ENCODE measurements at regions not wholly inside any gene's neighbourhood (a gene's known extent, or its start where the extent isn't known, plus 50 kb on each side); places are given as distances from the start of the nearest gene placed in this dataset.

- Histone ChIP-seq H3K4me3 (ENCODE audit: low read depth in 1 of 3, low read length in 3 of 3) (no peak overlapping the region), H3K4me1 (ENCODE audit: control insufficient read depth in 4 of 4, insufficient read depth in 4 of 4, low read length in 3 of 4) (no peaks in the 10 kb centered on the region), H3K36me3 (ENCODE audit: control insufficient read depth in 4 of 4, insufficient read depth in 3 of 4, low read depth in 1 of 4, low read length in 3 of 4) (no peaks in the 10 kb centered on the region), H3K27me3 (ENCODE audit: control insufficient read depth in 4 of 4, insufficient read depth in 4 of 4, low read length in 3 of 4) (no peaks in the 10 kb centered on the region), H3K9me3 (ENCODE audit: control insufficient read depth in 4 of 4, low read length in 3 of 4) (no peaks in the 10 kb centered on the region), H3K9ac (ENCODE audit: low read depth in 1 of 2, low read length in 2 of 2) (no peak overlapping the region), H3K27ac (ENCODE audit: low read depth in 1 of 2, low read length in 2 of 2) (no peak overlapping the region)
- WGBS, result 64% methylated on average over 7 of the region's 7 CpGs
- TF ChIP-seq CTCF (IDR thresholded peaks at IDR 0.05; ENCODE audit: low read depth, low read length, missing input control) (no peak), HNF4A (conservative IDR thresholded peaks at IDR 0.05) (peak; percentile 21 to 39), RAD21 (IDR thresholded peaks at IDR 0.05) (no peak), MAX (IDR thresholded peaks at IDR 0.05) (no peak)
- DNase-seq (ENCODE audit: low spot score), result no peak
Observed at GRCh38 chr15:46450112-46450809, 815.4 kb downstream of the SQOR start.

- DNase-seq (ENCODE audit: low spot score), result no peak
- Histone ChIP-seq H3K4me1 (ENCODE audit: control insufficient read depth in 4 of 4, insufficient read depth in 4 of 4, low read length in 3 of 4) (no peaks in the 10 kb centered on the region), H3K27ac (ENCODE audit: low read depth in 1 of 2, low read length in 2 of 2) (no peak overlapping the region), H3K27me3 (ENCODE audit: control insufficient read depth in 4 of 4, insufficient read depth in 4 of 4, low read length in 3 of 4) (no peaks in the 10 kb centered on the region), H3K9ac (ENCODE audit: low read depth in 1 of 2, low read length in 2 of 2) (no peak overlapping the region), H3K9me3 (ENCODE audit: control insufficient read depth in 4 of 4, low read length in 3 of 4) (no peaks in the 10 kb centered on the region), H3K4me3 (ENCODE audit: low read depth in 1 of 3, low read length in 3 of 3) (no peak overlapping the region), H3K36me3 (ENCODE audit: control insufficient read depth in 4 of 4, insufficient read depth in 3 of 4, low read depth in 1 of 4, low read length in 3 of 4) (no peaks in the 10 kb centered on the region)
- WGBS, result 53% methylated on average over 1 of the region's 1 CpG
- no peak for TF ChIP-seq JUND (IDR thresholded peaks at IDR 0.05)
- TF ChIP-seq CTCF (IDR thresholded peaks at IDR 0.05; ENCODE audit: low read depth, low read length, missing input control), result no peak
- TF ChIP-seq FOXA2 (IDR thresholded peaks at IDR 0.05), result no peak
- no peak for TF ChIP-seq EGR1 (IDR thresholded peaks at IDR 0.05; ENCODE audit: low read depth in 2 of 2)
- no peak for TF ChIP-seq RXRA (IDR thresholded peaks at IDR 0.05)
- no peak for TF ChIP-seq HNF4A (conservative IDR thresholded peaks at IDR 0.05)
- no peak for TF ChIP-seq ZBTB33 (IDR thresholded peaks at IDR 0.05)
- TF ChIP-seq RAD21 (IDR thresholded peaks at IDR 0.05), result no peak
- no peak for TF ChIP-seq SP1 (IDR thresholded peaks at IDR 0.05)
- no peak for TF ChIP-seq NR2F2 (IDR thresholded peaks at IDR 0.05)
- TF ChIP-seq TAF1 (conservative IDR thresholded peaks at IDR 0.05), result no peak
- TF ChIP-seq HNF4G (IDR thresholded peaks at IDR 0.05), result no peak
- TF ChIP-seq REST (IDR thresholded peaks at IDR 0.05), result no peak
- no peak for TF ChIP-seq MAX (IDR thresholded peaks at IDR 0.05)
Observed at GRCh38 chr15:46450810-46451182, 816.0 kb downstream of the SQOR start.
